GM12878 (cell line): ENCODE measurements at regions not wholly inside any gene's neighbourhood (a gene's known extent, or its start where the extent isn't known, plus 50 kb on each side); places are given as distances from the start of the nearest gene placed in this dataset.

Experiments
- ATAC-seq: fragments of 200-7000 bp; cut with Tn5 transposase; 3 replicates; pipeline ENCODE4 v1.9.1; 2020; ENCODE audit warnings: mild to moderate bottlenecking, moderate library complexity
- BruUV-seq: library from RNA; stranded (reverse); fragments of 400-500 nt; replicated peaks from 2 replicates; lab custom pipeline; 2021; lab: Mats Ljungman, UMichigan
- CTCF ChIA-PET: fragments of 300-600 bp; sonication (Branson Sonifier 250); formaldehyde crosslinking; extraction: SDS; loops from one replicate; lab custom pipeline; 2021; ENCODE audit warnings: inconsistent platforms; lab: Yijun Ruan, JAX
- POLR2A ChIA-PET: fragments of 350-600 bp; formaldehyde crosslinking; extraction: SDS; loops from one replicate; lab custom pipeline; 2021; ENCODE audit warnings: inconsistent platforms; lab: Charles Lee
- RAD21 ChIA-PET: fragments of 300-600 bp; sonication (Branson Sonifier 250); formaldehyde crosslinking; loops from one replicate; lab custom pipeline; 2023; ENCODE audit warnings: antibody characterized with exemption; ENCODE audit not compliant: unreplicated experiment; lab: Charles Lee
- SMC1A ChIA-PET: fragments of 300-600 bp; sonication (Branson Sonifier 250); formaldehyde crosslinking; loops from one replicate; lab custom pipeline; 2023; ENCODE audit not compliant: unreplicated experiment, uncharacterized antibody; lab: Charles Lee
- DNase-seq: peaks from one replicate; pipeline ENCODE4 v3.0.0-alpha.2; 2011; ENCODE audit warnings: low read depth, low spot score
- FAIRE-seq: peaks from 3 replicates; lab custom pipeline; 2011; peaks lifted over from hg19 to GRCh38; lab: Jason Lieb, UNC
- H2AFZ ChIP-seq: 2 replicates; pipeline ENCODE4 v1.6.0; 2011; ENCODE audit warnings: low read depth, low read length, control low read depth; ENCODE audit not compliant: control insufficient read depth
- H3K27ac ChIP-seq: 2 replicates; pipeline ENCODE4 v1.5.1; 2011; ENCODE audit warnings: control low read depth; ENCODE audit not compliant: control insufficient read depth, insufficient read depth
- H3K27me3 ChIP-seq, 2 experiments: replicated peaks in 1 of 2; 2 replicates each; pipeline versions ENCODE4 v1.6.0 to v1.6.1; 2011; ENCODE audit warnings: low read length in 1 of 2; ENCODE audit not compliant: control insufficient read depth in 2 of 2, insufficient read depth in 2 of 2
- H3K36me3 ChIP-seq, 2 experiments: 2 replicates each; pipeline ENCODE4 v1.5.1; 2011; ENCODE audit warnings: low read length in 1 of 2; ENCODE audit not compliant: control insufficient read depth in 2 of 2, insufficient read depth in 2 of 2
- H3K4me1 ChIP-seq: 2 replicates; pipeline ENCODE4 v1.6.1; 2011; ENCODE audit warnings: mild to moderate bottlenecking, low read length, moderate library complexity, mixed read lengths; ENCODE audit not compliant: control insufficient read depth, insufficient read depth
- H3K4me2 ChIP-seq: 2 replicates; pipeline ENCODE4 v1.6.0; 2011; ENCODE audit warnings: control low read depth; ENCODE audit not compliant: control insufficient read depth, insufficient read depth
- H3K4me3 ChIP-seq: fragments of 200-600 bp; sonication (generic); 2 replicates; pipeline ENCODE4 v1.5.1; 2016
- H3K79me2 ChIP-seq: 2 replicates; pipeline ENCODE4 v1.6.0; 2011; ENCODE audit warnings: low read length; ENCODE audit not compliant: control insufficient read depth, insufficient read depth
- H3K9ac ChIP-seq: 2 replicates; pipeline ENCODE4 v1.8.0; 2011; ENCODE audit warnings: low read length, control low read depth, mixed read lengths; ENCODE audit not compliant: control insufficient read depth, insufficient read depth
- H3K9me3 ChIP-seq: replicated peaks from 3 replicates; pipeline ENCODE4 v1.5.1; 2011; ENCODE audit warnings: mild to moderate bottlenecking, low read length; ENCODE audit not compliant: control insufficient read depth, insufficient read depth
- H4K20me1 ChIP-seq: 2 replicates; pipeline ENCODE4 v1.6.0; 2011; ENCODE audit not compliant: control insufficient read depth, insufficient read depth
- HDAC2 ChIP-seq: fragments of 200-600 bp; sonication (generic); IDR thresholded peaks from 2 replicates; pipeline ENCODE4 v1.6.1; 2017
- MXI1 ChIP-seq: fragments of 150-350 bp; IDR thresholded peaks from 2 replicates; pipeline ENCODE4 v1.6.1; 2011; ENCODE audit warnings: low read depth, mild to moderate bottlenecking, inconsistent platforms, low read length, improper control_type of control experiment
- NFIC ChIP-seq: IDR thresholded peaks from 2 replicates; pipeline ENCODE4 v1.6.1; 2012; ENCODE audit warnings: low read depth, mild to moderate bottlenecking, inconsistent platforms, low read length, moderate library complexity
- PML ChIP-seq: IDR thresholded peaks from 2 replicates; pipeline ENCODE4 v1.6.1; 2012; ENCODE audit warnings: low read length, inconsistent platforms
- POLR2A ChIP-seq: IDR thresholded peaks from 2 replicates; pipeline ENCODE4 v1.6.1; 2011; ENCODE audit warnings: low read depth, mild to moderate bottlenecking, low read length
- SMARCA5 ChIP-seq: fragments of 450-650 bp; IDR thresholded peaks from 2 replicates; pipeline ENCODE4 v1.6.1; 2017; ENCODE audit warnings: mild to moderate bottlenecking
- SMC3 ChIP-seq: IDR thresholded peaks from 2 replicates; pipeline ENCODE4 v1.6.1; 2011; ENCODE audit warnings: low read length, improper control_type of control experiment, borderline replicate concordance
- STAT3 ChIP-seq: IDR thresholded peaks from 2 replicates; pipeline ENCODE4 v1.6.1; 2011; ENCODE audit warnings: low read depth, low read length, improper control_type of control experiment
- SUPT20H ChIP-seq: IDR thresholded peaks from 2 replicates; pipeline ENCODE4 v1.6.1; 2011; ENCODE audit warnings: low read depth, mild to moderate bottlenecking, low read length, moderate library complexity, borderline replicate concordance; ENCODE audit not compliant: control insufficient read depth
- TCF7 ChIP-seq: IDR thresholded peaks from 2 replicates; pipeline ENCODE4 v1.6.1; 2014; ENCODE audit warnings: antibody characterized with exemption, borderline replicate concordance
- WRNIP1 ChIP-seq: IDR thresholded peaks from 2 replicates; pipeline ENCODE4 v1.6.1; 2011; ENCODE audit warnings: low read depth, low read length, improper control_type of control experiment, borderline replicate concordance
- WGBS: methylation state at CpG from one replicate; pipeline ENCODE4 v1.1.6; 2016; ENCODE audit warnings: low lambda C conversion rate; ENCODE audit not compliant: insufficient replicate concordance, insufficient coverage; ENCODE audit errors: missing lambda C conversion rate; 5-methylcytosine and 5-hydroxymethylcytosine counted together
- in situ Hi-C: fragments of 300-500 bp; cut with MboI; formaldehyde crosslinking; loops from 9 replicates; pipeline ENCODE4 v1.14.3; 2018; ENCODE audit warnings: mixed read lengths
- intact Hi-C: fragments of 100-400 bp; cut with micrococcal nuclease; formaldehyde crosslinking; loops from one replicate; pipeline ENCODE4 v1.14.2; 2022; ENCODE audit not compliant: unreplicated experiment
- TF ChIP-seq, protein P1 (sequence below): IDR thresholded peaks from 2 replicates; pipeline ENCODE4 v1.6.1; 2012; ENCODE audit warnings: improper control_type of control experiment, low read depth, low read length; ENCODE audit not compliant: insufficient replicate concordance

DNA sequence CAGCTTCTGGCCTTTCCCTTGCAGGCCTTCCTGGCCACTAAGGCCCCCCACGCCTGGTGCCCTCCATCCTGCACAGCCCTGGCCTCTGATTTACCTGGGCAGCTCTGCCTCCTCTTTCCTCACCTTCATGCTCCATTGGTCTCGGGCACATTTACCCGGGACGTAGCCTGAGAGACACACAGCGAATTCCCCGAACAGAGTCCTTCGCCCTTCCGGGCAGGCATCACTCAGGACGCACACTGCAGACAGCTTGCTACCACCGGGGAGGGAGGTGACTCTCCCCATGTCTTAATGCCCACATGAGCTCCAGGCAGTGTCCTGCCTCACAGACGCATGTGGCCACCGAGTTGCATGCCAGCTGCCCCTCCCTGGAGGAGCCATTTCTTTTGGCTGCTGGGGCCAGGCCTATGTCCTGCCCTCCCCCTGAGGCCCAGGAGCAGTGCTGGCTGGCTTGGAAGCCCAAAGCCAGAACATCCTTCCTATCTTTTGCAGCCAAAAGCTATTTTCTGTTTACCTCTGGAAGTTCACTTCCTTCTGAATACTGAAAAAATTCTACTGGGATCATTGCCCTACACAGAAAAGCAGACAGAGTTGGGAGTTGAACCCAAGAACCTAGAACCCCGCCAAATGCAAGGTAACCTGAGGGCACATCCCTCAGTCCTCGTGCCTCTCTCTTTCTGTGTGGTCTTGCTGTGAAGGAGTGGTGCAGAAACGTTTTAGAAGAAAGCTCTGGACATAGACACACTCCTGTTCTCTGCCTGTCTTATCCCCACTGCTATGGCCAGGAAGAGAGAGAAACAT, 209.5 kb downstream of the TOMM20 start:
- ChIA-PET POLR2A (interaction anchor here (1.4 kb wide), 1 partner anchor 28 kb away, joined by 3 read pairs; no protein-coding TSS in a partner anchor), SMC1A (no interaction called here)
- Histone ChIP-seq H3K27me3 (no peaks in the 10 kb centered on the region), H3K9me3 (peaks cover 9% of the 10 kb centered on the region; the same call in 2 of the 3 replicates), H3K4me1 (no peaks in the 10 kb centered on the region), H3K27ac (no peak overlapping the region), H3K4me3 (no peak overlapping the region)
- intact Hi-C loops: no loop called here
- DNase-seq: no peak
- no peak for TF ChIP-seq HDAC2
- no peak for TF ChIP-seq SMARCA5
- TF ChIP-seq NFIC: no peak
- TF ChIP-seq, all 136 proteins: peak for 0
- Histone ChIP-seq H3K9ac (no peak overlapping the region), H4K20me1 (no peaks in the 10 kb centered on the region), H3K4me2 (no peak overlapping the region), H3K36me3 (no peaks in the 10 kb centered on the region), H3K79me2 (no peaks in the 10 kb centered on the region), H2AFZ (no peak overlapping the region)
- RAD21 ChIA-PET: no interaction called here
- FAIRE-seq (no peak), ATAC-seq (no peak)
- CTCF ChIA-PET: interaction anchor here (0.7 to 1.5 kb wide), 2 partner anchors 27 to 55 kb away, joined by 3 read pairs; no protein-coding TSS in a partner anchor
- WGBS: 79% methylated on average over 15 of the region's 15 CpGs
- in situ Hi-C loops: no loop called here
- no TSS peak for BruUV-seq

DNA sequence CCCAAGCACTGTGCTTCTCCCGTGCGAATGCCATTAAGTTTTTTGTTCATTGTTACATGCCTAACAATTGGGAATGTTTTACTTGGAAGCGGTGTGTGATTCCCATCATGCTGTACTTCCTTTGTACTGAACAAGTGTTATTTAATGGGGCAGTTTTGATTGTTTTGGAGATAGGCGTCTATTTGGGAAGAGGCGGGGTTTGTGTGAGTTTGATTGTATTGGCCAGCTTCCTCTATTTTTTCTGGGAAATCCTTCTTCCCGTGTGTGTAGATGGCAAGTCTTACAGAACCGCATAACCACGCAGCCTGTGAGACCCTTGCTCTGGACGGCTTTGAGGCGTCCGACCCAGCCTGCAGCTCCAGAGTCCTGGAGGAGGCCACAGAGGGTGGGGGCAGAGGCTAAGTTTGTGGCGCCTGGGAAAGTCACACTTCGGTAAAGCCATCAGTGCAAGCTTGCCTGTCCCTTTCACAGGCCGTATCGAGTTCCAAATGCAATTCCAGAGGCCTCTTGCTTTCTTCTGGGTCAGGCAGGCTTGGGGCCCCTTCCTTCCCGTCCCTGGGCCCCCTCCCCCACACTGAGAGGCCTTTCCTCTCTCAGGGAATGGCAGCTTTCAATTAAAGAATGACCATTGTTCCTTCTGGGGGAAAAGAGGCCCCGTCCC, 210.3 kb downstream of the TOMM20 start:
- Histone ChIP-seq H3K27me3 (no peaks in the 10 kb centered on the region), H4K20me1 (no peaks in the 10 kb centered on the region), H3K9me3 (peaks cover 9% of the 10 kb centered on the region; the same call in 2 of the 3 replicates), H3K9ac (no peak overlapping the region), H3K79me2 (no peaks in the 10 kb centered on the region), H3K4me2 (no peak overlapping the region), H3K4me1 (no peaks in the 10 kb centered on the region), H3K36me3 (no peaks in the 10 kb centered on the region), H3K27ac (no peak overlapping the region), H2AFZ (no peak overlapping the region), H3K4me3 (no peak overlapping the region)
- in situ Hi-C loops: no loop called here
- POLR2A ChIA-PET: interaction anchor here (0.6 to 1.4 kb wide), 2 partner anchors 27 to 46 kb away, joined by 3 read pairs; no protein-coding TSS in a partner anchor
- CTCF ChIA-PET: interaction anchor here (1.5 kb wide), 1 partner anchor 26 kb away, joined by 3 read pairs; no protein-coding TSS in a partner anchor
- FAIRE-seq: no peak
- no TSS peak for BruUV-seq
- ATAC-seq: no peak
- 89% methylated on average over 17 of the region's 17 CpGs for WGBS
- DNase-seq: no peak
- intact Hi-C loops: no loop called here
- RAD21 ChIA-PET: no interaction called here
- SMC1A ChIA-PET: no interaction called here
- TF ChIP-seq PML (no peak), STAT3 (no peak), MXI1 (no peak), POLR2A (no peak), SMC3 (no peak), SUPT20H (no peak), TCF7 (no peak), WRNIP1 (no peak)
- TF ChIP-seq, protein P1, sequence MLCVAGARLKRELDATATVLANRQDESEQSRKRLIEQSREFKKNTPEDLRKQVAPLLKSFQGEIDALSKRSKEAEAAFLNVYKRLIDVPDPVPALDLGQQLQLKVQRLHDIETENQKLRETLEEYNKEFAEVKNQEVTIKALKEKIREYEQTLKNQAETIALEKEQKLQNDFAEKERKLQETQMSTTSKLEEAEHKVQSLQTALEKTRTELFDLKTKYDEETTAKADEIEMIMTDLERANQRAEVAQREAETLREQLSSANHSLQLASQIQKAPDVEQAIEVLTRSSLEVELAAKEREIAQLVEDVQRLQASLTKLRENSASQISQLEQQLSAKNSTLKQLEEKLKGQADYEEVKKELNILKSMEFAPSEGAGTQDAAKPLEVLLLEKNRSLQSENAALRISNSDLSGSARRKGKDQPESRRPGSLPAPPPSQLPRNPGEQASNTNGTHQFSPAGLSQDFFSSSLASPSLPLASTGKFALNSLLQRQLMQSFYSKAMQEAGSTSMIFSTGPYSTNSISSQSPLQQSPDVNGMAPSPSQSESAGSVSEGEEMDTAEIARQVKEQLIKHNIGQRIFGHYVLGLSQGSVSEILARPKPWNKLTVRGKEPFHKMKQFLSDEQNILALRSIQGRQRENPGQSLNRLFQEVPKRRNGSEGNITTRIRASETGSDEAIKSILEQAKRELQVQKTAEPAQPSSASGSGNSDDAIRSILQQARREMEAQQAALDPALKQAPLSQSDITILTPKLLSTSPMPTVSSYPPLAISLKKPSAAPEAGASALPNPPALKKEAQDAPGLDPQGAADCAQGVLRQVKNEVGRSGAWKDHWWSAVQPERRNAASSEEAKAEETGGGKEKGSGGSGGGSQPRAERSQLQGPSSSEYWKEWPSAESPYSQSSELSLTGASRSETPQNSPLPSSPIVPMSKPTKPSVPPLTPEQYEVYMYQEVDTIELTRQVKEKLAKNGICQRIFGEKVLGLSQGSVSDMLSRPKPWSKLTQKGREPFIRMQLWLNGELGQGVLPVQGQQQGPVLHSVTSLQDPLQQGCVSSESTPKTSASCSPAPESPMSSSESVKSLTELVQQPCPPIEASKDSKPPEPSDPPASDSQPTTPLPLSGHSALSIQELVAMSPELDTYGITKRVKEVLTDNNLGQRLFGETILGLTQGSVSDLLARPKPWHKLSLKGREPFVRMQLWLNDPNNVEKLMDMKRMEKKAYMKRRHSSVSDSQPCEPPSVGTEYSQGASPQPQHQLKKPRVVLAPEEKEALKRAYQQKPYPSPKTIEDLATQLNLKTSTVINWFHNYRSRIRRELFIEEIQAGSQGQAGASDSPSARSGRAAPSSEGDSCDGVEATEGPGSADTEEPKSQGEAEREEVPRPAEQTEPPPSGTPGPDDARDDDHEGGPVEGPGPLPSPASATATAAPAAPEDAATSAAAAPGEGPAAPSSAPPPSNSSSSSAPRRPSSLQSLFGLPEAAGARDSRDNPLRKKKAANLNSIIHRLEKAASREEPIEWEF: no peak
